Endometrial microvascular endothelial cells (primary cell): ENCODE measurements at regions not wholly inside any gene's neighbourhood (a gene's known extent, or its start where the extent isn't known, plus 50 kb on each side); places are given as distances from the start of the nearest gene placed in this dataset.

ENCODE experiments used
- in situ Hi-C: cut with HindIII; loops from 2 replicates; pipeline ENCODE4 v1.10.0; 2017; ENCODE audit warnings: low sequenced_read_pairs, low pct_unique_long_range_greater_than_20kb; ENCODE audit errors: inconsistent ontology term

- in situ Hi-C loops = no loop called here
Observed at GRCh38 chr10:124165827-124166226, 72.4 kb upstream of the CHST15 start.

- in situ Hi-C loops = no loop called here
Observed at GRCh38 chr10:124165311-124165710, 71.9 kb upstream of the CHST15 start.

DNA sequence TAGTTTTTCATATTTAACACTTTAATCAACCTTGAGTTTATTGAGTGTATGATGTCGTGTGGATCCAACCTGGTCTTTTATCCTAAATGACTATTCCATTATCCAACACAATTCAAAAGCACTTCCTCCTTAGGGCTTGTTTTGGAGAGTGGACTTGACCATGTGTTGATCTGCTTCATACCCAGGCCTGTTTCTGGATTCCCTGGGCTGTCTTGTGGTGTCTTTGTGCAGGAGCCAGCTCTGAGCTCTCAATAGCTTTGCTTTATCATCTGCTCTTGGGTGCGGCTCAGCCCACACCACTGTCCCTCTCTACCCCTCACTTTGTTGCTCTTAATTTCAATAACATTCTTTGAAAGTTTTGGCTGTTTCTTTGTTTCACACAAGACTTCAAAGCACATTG, 70.9 kb upstream of the CHST15 start:
- in situ Hi-C loops = no loop called here

- in situ Hi-C loops = no loop called here
Observed at GRCh38 chr10:124162774-124163354, 69.5 kb upstream of the CHST15 start.

DNA sequence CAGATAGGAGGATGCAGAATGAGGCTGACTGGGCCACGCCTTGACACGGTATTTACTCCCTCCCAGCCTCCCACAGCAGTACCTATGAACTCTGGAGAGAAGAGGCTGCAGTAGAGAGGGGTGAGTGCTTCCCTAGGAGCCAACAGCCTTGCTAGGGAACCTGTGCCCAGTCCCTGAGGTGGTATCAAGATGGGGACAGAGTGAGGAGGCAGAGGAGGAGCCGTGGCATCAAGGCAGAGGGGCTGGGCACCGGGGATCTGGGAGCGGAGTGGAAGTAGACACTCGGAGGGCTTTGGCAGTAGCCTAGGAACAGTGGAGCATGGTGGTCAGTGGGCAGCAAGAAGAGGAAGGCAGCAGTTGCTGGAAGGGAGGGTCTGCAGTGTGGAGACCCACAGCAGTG, 68.7 kb upstream of the CHST15 start:
- in situ Hi-C loops = no loop called here

- in situ Hi-C loops = no loop called here
Observed at GRCh38 chr10:124161601-124162000, 68.2 kb upstream of the CHST15 start.

- in situ Hi-C loops = no loop called here
Observed at GRCh38 chr10:124160943-124161582, 67.7 kb upstream of the CHST15 start.

DNA sequence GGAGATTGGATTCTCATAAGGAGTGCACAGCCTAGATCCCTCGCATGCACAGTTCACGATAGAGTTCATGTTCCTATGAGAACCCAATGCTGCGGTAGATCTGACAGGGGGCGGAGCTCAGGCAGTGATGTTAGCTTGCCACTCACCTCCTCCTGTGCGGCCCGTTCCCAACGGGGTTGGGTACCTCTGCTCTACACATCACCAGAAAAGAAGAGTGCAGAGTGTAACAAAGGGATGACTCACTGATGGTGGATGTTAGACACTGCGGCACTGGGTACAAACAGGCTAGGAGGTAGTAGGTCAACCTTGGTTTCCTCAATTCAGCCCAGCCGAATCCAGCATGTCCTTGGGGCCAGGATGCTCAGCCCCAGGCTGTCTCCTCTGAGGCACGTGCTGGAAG, 66.8 kb upstream of the CHST15 start:
- in situ Hi-C loops = no loop called here

DNA sequence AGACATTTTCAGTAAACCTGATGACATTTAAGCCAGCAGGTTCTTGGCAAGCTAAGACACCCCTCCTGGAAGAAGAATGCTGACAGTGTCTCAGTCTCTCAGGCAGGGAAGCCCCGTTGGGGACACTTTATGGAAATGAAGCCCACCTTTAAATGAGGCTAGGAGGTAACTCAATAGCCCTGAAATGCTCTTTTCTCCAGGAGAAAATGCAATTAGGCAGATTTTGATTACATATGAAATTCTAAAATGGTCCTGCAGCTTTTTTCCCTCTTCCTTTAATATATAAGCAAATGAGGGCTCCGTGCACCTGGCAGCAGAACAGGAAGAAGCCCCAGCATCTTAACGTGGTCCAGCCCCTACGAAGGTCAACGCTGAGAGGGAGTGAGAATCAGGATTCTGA, 65.8 kb upstream of the CHST15 start:
- in situ Hi-C loops = no loop called here

- in situ Hi-C loops = no loop called here
Observed at GRCh38 chr10:124158592-124158991, 65.2 kb upstream of the CHST15 start.

GRCh38 chr10:124157271-124157681, 63.9 kb upstream of the CHST15 start:
- in situ Hi-C loops = no loop called here

GRCh38 chr10:124156524-124157260, 63.3 kb upstream of the CHST15 start:
- in situ Hi-C loops = no loop called here

GRCh38 chr10:124155781-124156435, 62.5 kb upstream of the CHST15 start:
- in situ Hi-C loops = no loop called here

GRCh38 chr10:124153023-124153826, 59.8 kb upstream of the CHST15 start:
- in situ Hi-C loops = no loop called here

DNA sequence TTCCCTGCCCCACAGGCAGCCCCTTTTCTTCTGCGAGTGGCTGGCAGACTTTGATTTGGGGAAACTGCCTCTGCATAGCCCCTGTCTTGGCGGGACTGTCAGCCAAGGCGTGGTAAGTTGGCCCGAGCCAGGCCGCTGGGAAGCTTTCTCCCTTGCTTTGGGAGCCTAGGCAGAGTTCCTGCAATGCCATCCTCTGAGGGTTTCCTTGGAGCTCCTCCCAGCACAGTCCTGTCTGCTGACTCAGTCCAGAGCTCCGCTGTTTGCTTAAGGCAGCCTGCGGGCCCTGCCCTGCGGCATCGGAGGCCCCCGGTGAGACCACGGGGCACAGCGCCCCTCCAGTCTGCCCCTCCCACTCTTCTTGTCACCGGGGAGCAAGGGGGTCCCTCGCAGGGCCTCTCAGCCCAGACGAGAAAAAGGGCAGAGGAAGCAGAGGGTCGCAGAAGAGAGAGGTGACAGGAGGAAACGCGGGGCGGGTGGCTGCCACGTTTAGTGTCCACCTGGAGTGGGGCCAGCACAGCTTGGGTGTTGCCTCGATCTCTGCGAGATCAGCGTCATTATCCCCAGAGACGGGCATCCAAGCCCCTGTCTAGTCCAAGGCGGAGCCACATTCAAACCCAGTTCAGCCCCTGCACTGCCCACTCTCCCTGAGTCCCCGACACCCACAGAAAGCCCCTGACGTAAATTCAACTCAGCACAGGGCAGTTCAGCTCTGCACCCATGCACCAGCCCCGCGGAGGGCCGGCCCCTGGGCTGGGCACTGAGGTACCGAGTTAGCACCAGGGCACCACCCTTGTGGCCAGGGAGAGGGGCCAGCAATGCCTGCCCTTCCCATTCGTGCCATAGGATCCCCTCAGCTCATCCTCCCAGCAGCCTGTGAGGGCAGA, 59.0 kb upstream of the CHST15 start:
- in situ Hi-C loops = no loop called here

- in situ Hi-C loops = no loop called here
Observed at GRCh38 chr10:124151466-124152095, 58.2 kb upstream of the CHST15 start.

DNA sequence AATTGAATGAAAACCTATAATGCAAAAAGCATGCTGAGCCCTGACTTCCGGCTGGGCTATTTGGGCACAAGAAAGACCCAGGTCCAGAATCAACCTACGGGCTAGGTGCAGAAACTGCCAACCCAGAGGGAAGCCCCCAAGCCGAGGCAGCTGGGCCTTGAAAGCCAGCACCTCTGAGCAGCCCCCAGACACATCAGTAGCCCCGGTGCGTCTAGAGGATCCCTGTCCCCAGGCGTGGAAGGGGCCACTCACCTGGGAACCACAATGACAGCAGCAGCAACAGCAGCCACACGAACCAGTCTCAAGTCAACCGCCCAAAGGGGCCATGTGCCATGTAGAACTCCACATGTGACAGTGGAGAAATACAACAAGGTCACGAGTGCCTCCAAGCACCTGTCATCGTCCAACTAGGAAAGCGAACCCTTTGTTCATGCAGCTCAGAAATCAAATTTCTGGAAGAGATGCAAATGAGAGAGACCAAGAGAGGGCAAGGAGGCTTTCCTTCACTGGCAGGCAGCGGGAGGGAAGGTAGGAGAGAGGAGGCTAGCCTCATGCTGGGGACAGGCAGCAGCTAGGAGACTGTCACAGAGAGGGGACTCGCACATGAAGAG, 57.5 kb upstream of the CHST15 start:
- in situ Hi-C loops = no loop called here
